OCI-LY1 (cell line): ENCODE measurements at regions not wholly inside any gene's neighbourhood (a gene's known extent, or its start where the extent isn't known, plus 50 kb on each side); places are given as distances from the start of the nearest gene placed in this dataset.

Source experiments
- EZH2 ChIP-seq: fragments of 200-600 bp; sonication (generic), shearing (Covaris generic); IDR thresholded peaks from 2 replicates; pipeline ENCODE4 v1.8.0; 2017; ENCODE audit warnings: borderline replicate concordance, mixed run types, mild to moderate bottlenecking, antibody characterized with exemption, low read length, moderate library complexity, mixed read lengths
- TF ChIP-seq, protein P1 (sequence below): fragments of 200-600 bp; sonication (generic), shearing (Covaris generic); IDR thresholded peaks from 2 replicates; pipeline ENCODE4 v1.5.1; 2017; ENCODE audit warnings: mild to moderate bottlenecking, antibody characterized with exemption, low read length, moderate library complexity, mixed read lengths

DNA sequence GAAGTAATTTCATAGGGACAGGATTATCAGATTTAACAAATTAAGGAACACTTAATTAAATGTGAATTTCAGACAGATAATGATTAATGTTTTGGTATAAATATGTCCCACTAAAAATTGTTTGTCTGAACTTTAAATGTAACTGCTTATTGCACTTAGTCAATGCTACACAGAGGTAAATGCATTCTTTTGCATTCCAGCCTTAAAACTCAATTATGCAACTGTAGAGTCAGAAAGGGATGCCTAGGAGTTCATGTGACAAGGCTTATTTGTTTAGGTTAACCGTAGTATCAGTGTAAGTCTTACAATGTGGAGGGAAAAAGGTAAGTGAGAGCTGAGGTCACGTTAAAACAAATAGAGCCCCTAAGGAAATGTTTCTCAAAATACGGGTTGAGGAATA lies 347.2 kb upstream of the ARGLU1 start:
- TF ChIP-seq, protein P1, sequence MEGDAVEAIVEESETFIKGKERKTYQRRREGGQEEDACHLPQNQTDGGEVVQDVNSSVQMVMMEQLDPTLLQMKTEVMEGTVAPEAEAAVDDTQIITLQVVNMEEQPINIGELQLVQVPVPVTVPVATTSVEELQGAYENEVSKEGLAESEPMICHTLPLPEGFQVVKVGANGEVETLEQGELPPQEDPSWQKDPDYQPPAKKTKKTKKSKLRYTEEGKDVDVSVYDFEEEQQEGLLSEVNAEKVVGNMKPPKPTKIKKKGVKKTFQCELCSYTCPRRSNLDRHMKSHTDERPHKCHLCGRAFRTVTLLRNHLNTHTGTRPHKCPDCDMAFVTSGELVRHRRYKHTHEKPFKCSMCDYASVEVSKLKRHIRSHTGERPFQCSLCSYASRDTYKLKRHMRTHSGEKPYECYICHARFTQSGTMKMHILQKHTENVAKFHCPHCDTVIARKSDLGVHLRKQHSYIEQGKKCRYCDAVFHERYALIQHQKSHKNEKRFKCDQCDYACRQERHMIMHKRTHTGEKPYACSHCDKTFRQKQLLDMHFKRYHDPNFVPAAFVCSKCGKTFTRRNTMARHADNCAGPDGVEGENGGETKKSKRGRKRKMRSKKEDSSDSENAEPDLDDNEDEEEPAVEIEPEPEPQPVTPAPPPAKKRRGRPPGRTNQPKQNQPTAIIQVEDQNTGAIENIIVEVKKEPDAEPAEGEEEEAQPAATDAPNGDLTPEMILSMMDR = no peak
- TF ChIP-seq EZH2 = no peak
